Chondrocyte (in vitro differentiated cells): ENCODE measurements at regions not wholly inside any gene's neighbourhood (a gene's known extent, or its start where the extent isn't known, plus 50 kb on each side); places are given as distances from the start of the nearest gene placed in this dataset.
A peak's percentile ranks its signal among the peaks of the same experiment; 100 is the strongest.
"Not testable (repeated sequence)": the region's sequence is repeated elsewhere in the genome, so short reads cannot be mapped to it uniquely, and the experiment has no call there.

Experiments
- DNase-seq: peaks from one replicate; pipeline ENCODE4 v3.0.0; 2021; ENCODE audit warnings: mixed read lengths, low spot score
- H3K27ac Mint-ChIP-seq: one replicate; pipeline ENCODE4 v1.8.0; 2021; ENCODE audit warnings: mild to moderate bottlenecking, moderate library complexity, mixed read lengths; ENCODE audit not compliant: unreplicated experiment
- H3K27me3 Mint-ChIP-seq: 2 replicates; pipeline ENCODE4 v1.8.0; 2021; ENCODE audit warnings: low read depth, mixed read lengths
- H3K36me3 Mint-ChIP-seq: 2 replicates; pipeline ENCODE4 v1.8.0; 2021; ENCODE audit warnings: low read depth, mixed read lengths
- H3K4me1 Mint-ChIP-seq: 2 replicates; pipeline ENCODE4 v1.8.0; 2021; ENCODE audit warnings: low read depth, mild to moderate bottlenecking, mixed read lengths
- H3K4me3 Mint-ChIP-seq: one replicate; pipeline ENCODE4 v1.8.0; 2021; ENCODE audit warnings: mild to moderate bottlenecking, moderate library complexity, mixed read lengths; ENCODE audit not compliant: unreplicated experiment
- H3K9me3 Mint-ChIP-seq: 2 replicates; pipeline ENCODE4 v1.8.0; 2021; ENCODE audit warnings: low read depth, mixed read lengths
- CTCF ChIP-seq: fragments of 200-600 bp; sonication (generic); IDR thresholded peaks from 2 replicates; pipeline ENCODE4 v1.5.0; 2021; ENCODE audit warnings: antibody characterized with exemption, mild to moderate bottlenecking, moderate library complexity

GRCh38 chr16:29296176-29296575 is 110.3 kb downstream of the NPIPB11 start:
- not testable (repeated sequence) for H3K27me3 Mint-ChIP-seq, H3K27ac Mint-ChIP-seq, H3K9me3 Mint-ChIP-seq, H3K36me3 Mint-ChIP-seq, H3K4me3 Mint-ChIP-seq, DNase-seq
- peaks cover 30% of the 10 kb centered on the region for H3K4me1 Mint-ChIP-seq

DNA sequence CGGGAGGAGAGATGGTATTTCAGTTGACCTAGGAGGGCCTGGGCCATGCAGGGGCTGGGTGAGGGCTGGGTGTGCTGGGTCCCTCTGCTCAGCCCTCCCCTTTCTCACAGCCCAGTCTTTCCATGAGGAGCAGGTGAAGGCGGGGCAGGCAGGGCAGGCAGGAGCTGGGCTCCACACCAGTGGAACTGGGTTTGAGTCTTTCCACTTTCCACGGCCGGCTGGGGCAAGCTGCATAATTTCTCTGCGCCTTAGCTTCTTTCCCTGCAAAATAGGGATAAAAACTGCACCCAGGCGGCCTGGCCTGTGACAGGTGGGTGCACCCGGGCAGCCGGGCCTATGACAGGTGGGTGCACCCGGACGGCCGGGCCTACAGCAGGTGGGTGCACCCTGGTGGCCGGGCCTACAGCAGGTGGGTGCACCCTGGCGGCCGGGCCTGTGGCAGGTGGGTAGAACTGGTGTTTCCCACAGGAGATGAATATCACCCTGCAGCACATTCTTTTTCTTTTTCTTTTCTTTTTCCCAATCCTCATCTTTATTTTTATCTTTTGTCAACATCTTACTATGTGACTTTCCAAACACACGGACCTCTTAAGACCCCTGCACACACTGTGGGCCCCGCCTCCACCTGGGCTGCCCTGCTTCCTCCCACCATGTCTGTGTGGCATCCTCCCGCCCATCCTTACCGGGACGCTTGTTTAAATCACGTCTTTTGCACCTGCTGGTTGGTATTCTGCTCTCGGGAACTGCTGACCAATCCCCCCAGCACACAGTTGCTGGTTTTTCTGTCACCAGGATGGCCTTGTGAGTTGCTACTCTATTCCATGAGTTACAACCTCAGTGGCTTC is 111.3 kb downstream of the NPIPB11 start:
- H3K9me3 Mint-ChIP-seq, H3K36me3 Mint-ChIP-seq, H3K4me3 Mint-ChIP-seq, H3K27ac Mint-ChIP-seq, DNase-seq, H3K27me3 Mint-ChIP-seq: not testable (repeated sequence)
- peaks cover 32% of the 10 kb centered on the region for H3K4me1 Mint-ChIP-seq

- H3K36me3 Mint-ChIP-seq, H3K9me3 Mint-ChIP-seq, H3K4me3 Mint-ChIP-seq, H3K27me3 Mint-ChIP-seq, DNase-seq, H3K27ac Mint-ChIP-seq: not testable (repeated sequence)
- peaks cover 32% of the 10 kb centered on the region for H3K4me1 Mint-ChIP-seq
Measured at GRCh38 chr16:29294400-29294933, 112.0 kb downstream of the NPIPB11 start.

- DNase-seq = not testable (repeated sequence)
Measured at GRCh38 chr16:29293545-29293944, 113.0 kb downstream of the NPIPB11 start.

GRCh38 chr16:29292952-29293471 is 113.5 kb downstream of the NPIPB11 start:
- H3K4me1 Mint-ChIP-seq = peaks cover 45% of the 10 kb centered on the region
- not testable (repeated sequence) for H3K27ac Mint-ChIP-seq, H3K4me3 Mint-ChIP-seq, DNase-seq, H3K9me3 Mint-ChIP-seq, H3K27me3 Mint-ChIP-seq, H3K36me3 Mint-ChIP-seq

More at GRCh38 chr16:29293545-29293944, 113.0 kb downstream of the NPIPB11 start:
- not testable (repeated sequence) for H3K27me3 Mint-ChIP-seq, H3K36me3 Mint-ChIP-seq, H3K27ac Mint-ChIP-seq, H3K4me3 Mint-ChIP-seq, H3K9me3 Mint-ChIP-seq
- H3K4me1 Mint-ChIP-seq = peaks cover 40% of the 10 kb centered on the region

DNA sequence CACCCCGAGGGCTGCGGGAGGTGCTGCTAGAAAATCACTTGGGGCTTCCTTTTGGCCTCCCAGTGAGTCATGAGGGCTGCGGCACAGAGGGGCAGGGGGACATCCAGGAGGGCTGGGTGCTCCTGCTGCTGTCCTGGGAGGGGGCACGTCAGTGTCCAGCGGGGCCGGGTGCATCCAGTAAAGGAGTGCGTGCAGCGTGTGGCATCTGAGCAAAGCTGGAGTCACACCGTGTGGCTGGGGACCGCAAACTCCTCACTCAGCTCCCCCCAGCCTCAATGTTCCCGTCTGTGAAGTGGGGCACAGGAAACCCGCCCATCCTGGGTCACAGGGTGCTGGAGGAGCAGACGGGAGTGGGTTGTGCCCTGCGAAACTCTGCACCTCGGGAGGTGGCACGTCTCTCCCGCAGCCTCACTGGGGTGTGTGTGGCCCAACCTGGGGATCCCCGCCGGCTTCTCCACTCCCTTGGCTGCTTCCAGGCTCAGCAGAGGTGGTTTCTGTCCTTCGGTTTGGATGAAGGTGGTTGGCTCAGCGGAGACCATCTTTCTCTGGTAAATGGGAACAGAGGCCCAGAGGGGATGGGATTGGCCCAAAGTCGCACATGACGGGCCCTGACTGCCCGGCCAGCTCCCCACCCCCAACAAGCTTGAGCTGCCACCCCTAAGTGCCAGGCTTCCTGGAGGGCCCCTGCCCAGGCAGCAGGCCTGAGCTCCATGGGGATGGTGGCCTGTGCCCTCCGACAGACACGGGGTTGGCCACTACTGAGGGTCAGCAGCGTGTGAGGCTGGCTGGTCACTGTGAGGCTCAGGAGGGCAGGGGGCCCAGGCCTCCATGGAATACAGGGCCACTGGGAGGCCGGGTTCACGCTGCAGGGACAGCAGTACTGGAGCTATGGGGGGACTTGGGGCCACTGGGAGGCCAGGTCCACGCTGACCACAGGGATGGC is 114.9 kb downstream of the NPIPB11 start:
- H3K36me3 Mint-ChIP-seq, H3K4me3 Mint-ChIP-seq, DNase-seq, H3K27me3 Mint-ChIP-seq, H3K9me3 Mint-ChIP-seq: not testable (repeated sequence)
- H3K27ac Mint-ChIP-seq = peak overlapping the region; percentile 77
- H3K4me1 Mint-ChIP-seq = peaks cover 54% of the 10 kb centered on the region

- DNase-seq = no peak
- Mint-ChIP-seq H3K36me3 (no peaks in the 10 kb centered on the region), H3K4me1 (peaks cover 57% of the 10 kb centered on the region), H3K9me3 (no peaks in the 10 kb centered on the region), H3K27me3 (peaks cover 2% of the 10 kb centered on the region), H3K27ac (peak overlapping the region; percentile 86), H3K4me3 (peak overlapping the region; percentile 52)
- TF ChIP-seq CTCF = no peak
Measured at GRCh38 chr16:29290631-29291247, 115.8 kb downstream of the NPIPB11 start.

- peaks cover 65% of the 10 kb centered on the region for H3K4me1 Mint-ChIP-seq
- not testable (repeated sequence) for DNase-seq, H3K9me3 Mint-ChIP-seq, H3K4me3 Mint-ChIP-seq, H3K27ac Mint-ChIP-seq, H3K36me3 Mint-ChIP-seq, H3K27me3 Mint-ChIP-seq
Measured at GRCh38 chr16:29289516-29290239, 116.8 kb downstream of the NPIPB11 start.

- H3K9me3 Mint-ChIP-seq, H3K36me3 Mint-ChIP-seq, DNase-seq, H3K27ac Mint-ChIP-seq, H3K27me3 Mint-ChIP-seq, H3K4me3 Mint-ChIP-seq: not testable (repeated sequence)
- H3K4me1 Mint-ChIP-seq = peaks cover 68% of the 10 kb centered on the region
Measured at GRCh38 chr16:29288711-29289474, 117.6 kb downstream of the NPIPB11 start.
